HEK293T (cell line): ENCODE measurements at regions not wholly inside any gene's neighbourhood (a gene's known extent, or its start where the extent isn't known, plus 50 kb on each side); places are given as distances from the start of the nearest gene placed in this dataset.

Experiments
- CTCF ChIA-PET: fragments of 350-600 bp; formaldehyde crosslinking; extraction: SDS; loops from one replicate; lab custom pipeline; 2021; ENCODE audit warnings: antibody characterized with exemption, inconsistent platforms; lab: Yijun Ruan, JAX
- POLR2A ChIA-PET: fragments of 350-600 bp; formaldehyde crosslinking; extraction: SDS; loops from one replicate; lab custom pipeline; 2020; ENCODE audit warnings: antibody characterized with exemption, inconsistent platforms; lab: Yijun Ruan, JAX
- DNase-seq: peaks from one replicate; pipeline ENCODE4 v3.0.0; 2012; ENCODE audit warnings: mixed read lengths; ENCODE audit errors: extremely low spot score
- ARNT ChIP-seq: fragments of 450-650 bp; IDR thresholded peaks from 2 replicates; pipeline ENCODE4 v1.6.1; 2017; ENCODE audit warnings: mild to moderate bottlenecking
- BHLHE40 ChIP-seq: fragments of 450-650 bp; IDR thresholded peaks from 2 replicates; pipeline ENCODE4 v1.6.1; 2016; ENCODE audit warnings: mild to moderate bottlenecking, moderate library complexity, borderline replicate concordance
- CTBP1 ChIP-seq: fragments of 450-650 bp; IDR thresholded peaks from 2 replicates; pipeline ENCODE4 v1.6.1; 2016; ENCODE audit warnings: borderline replicate concordance
- ELF4 ChIP-seq: fragments of 450-650 bp; IDR thresholded peaks from 2 replicates; pipeline ENCODE4 v1.6.1; 2017; ENCODE audit warnings: antibody characterized with exemption
- FOXA1 ChIP-seq: fragments of 450-650 bp; IDR thresholded peaks from 2 replicates; pipeline ENCODE4 v1.6.1; 2016; ENCODE audit warnings: mild to moderate bottlenecking
- FOXK2 ChIP-seq: fragments of 450-650 bp; IDR thresholded peaks from 2 replicates; pipeline ENCODE4 v1.6.1; 2016; ENCODE audit warnings: mild to moderate bottlenecking
- FOXM1 ChIP-seq: fragments of 450-650 bp; IDR thresholded peaks from 2 replicates; pipeline ENCODE4 v1.6.1; 2017; ENCODE audit warnings: mild to moderate bottlenecking, borderline replicate concordance
- HDGF ChIP-seq: fragments of 450-650 bp; IDR thresholded peaks from 2 replicates; pipeline ENCODE4 v1.6.1; 2017; ENCODE audit warnings: antibody characterized with exemption, borderline replicate concordance
- L3MBTL2 ChIP-seq: fragments of 450-650 bp; conservative IDR thresholded peaks from 2 replicates; pipeline ENCODE4 v1.6.1; 2016; ENCODE audit warnings: mild to moderate bottlenecking
- LEF1 ChIP-seq: fragments of 450-650 bp; IDR thresholded peaks from 2 replicates; pipeline ENCODE4 v1.6.1; 2017; ENCODE audit warnings: mild to moderate bottlenecking, borderline replicate concordance
- NFRKB ChIP-seq: fragments of 450-650 bp; IDR thresholded peaks from 2 replicates; pipeline ENCODE4 v1.6.1; 2016; ENCODE audit warnings: mild to moderate bottlenecking, moderate library complexity
- PKNOX1 ChIP-seq: fragments of 450-650 bp; IDR thresholded peaks from 2 replicates; pipeline ENCODE4 v1.6.1; 2016
- SP1 ChIP-seq: fragments of 450-650 bp; IDR thresholded peaks from 2 replicates; pipeline ENCODE4 v1.6.1; 2017
- SUZ12 ChIP-seq: fragments of 450-650 bp; IDR thresholded peaks from 2 replicates; pipeline ENCODE4 v1.6.1; 2016; ENCODE audit warnings: mild to moderate bottlenecking
- TARDBP ChIP-seq: fragments of 450-650 bp; IDR thresholded peaks from 2 replicates; pipeline ENCODE4 v1.6.1; 2016
- ZNF384 ChIP-seq: fragments of 450-650 bp; IDR thresholded peaks from 2 replicates; pipeline ENCODE4 v1.6.1; 2016

DNA sequence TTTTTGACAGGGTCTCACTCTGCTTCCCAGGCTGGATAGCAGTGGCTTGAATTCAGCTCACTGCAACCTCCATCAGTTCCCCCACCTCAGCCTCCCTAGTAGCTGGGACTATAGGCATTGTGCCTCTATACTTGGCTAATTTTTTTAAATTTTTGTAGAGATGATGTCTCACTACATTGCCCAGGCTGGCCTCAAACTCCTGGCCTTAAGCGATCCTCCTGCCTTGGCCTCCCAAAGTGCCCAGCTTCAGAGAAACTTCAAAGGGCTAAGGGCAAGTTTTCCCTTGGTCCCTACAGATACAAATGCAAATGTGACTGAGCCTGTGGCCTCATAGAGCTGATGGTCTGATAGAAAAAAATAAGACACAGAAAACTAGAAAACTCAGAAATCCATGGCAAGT lies 52.9 kb upstream of the PRRC2C start:
- ChIA-PET POLR2A (no interaction called here), CTCF (no interaction called here)
- DNase-seq: no peak
- TF ChIP-seq FOXM1: no peak
- no peak for TF ChIP-seq TARDBP
- no peak for TF ChIP-seq L3MBTL2
- no peak for TF ChIP-seq PKNOX1
- TF ChIP-seq BHLHE40: no peak
- TF ChIP-seq ARNT: no peak
- no peak for TF ChIP-seq CTBP1
- no peak for TF ChIP-seq SUZ12
- no peak for TF ChIP-seq LEF1
- TF ChIP-seq ZNF384: no peak
- TF ChIP-seq NFRKB: no peak
- no peak for TF ChIP-seq FOXA1
- TF ChIP-seq HDGF: no peak
- TF ChIP-seq FOXK2: no peak
- no peak for TF ChIP-seq ELF4

- POLR2A ChIA-PET: no interaction called here
- no peak for TF ChIP-seq ZNF384
- no peak for TF ChIP-seq NFRKB
- TF ChIP-seq FOXM1: no peak
- no peak for TF ChIP-seq PKNOX1
- TF ChIP-seq L3MBTL2: no peak
- TF ChIP-seq BHLHE40: no peak
- TF ChIP-seq SP1: no peak
- TF ChIP-seq TARDBP: no peak
- DNase-seq: no peak
- CTCF ChIA-PET: no interaction called here
These were observed 51.9 kb upstream of the PRRC2C start for GRCh38 chr1:171433451-171433850.

- TF ChIP-seq BHLHE40: no peak
- TF ChIP-seq FOXM1: no peak
- TF ChIP-seq PKNOX1: no peak
- no peak for TF ChIP-seq SUZ12
- DNase-seq: no peak
- ChIA-PET POLR2A (no interaction called here), CTCF (no interaction called here)
These were observed 50.5 kb upstream of the PRRC2C start for GRCh38 chr1:171434717-171435346.
